Panc1 (cell line): ENCODE measurements at regions not wholly inside any gene's neighbourhood (a gene's known extent, or its start where the extent isn't known, plus 50 kb on each side); places are given as distances from the start of the nearest gene placed in this dataset.

Source experiments
- ATAC-seq: fragments of 200-7000 bp; cut with Tn5 transposase; 2 replicates; pipeline ENCODE4 v1.9.1; 2020; ENCODE audit warnings: mild to moderate bottlenecking, moderate library complexity
- BruUV-seq: library from RNA; stranded (reverse); fragments of 400-500 nt; replicated peaks from 2 replicates; lab custom pipeline; 2021; lab: Mats Ljungman, UMichigan
- CTCF ChIA-PET: fragments of 300-600 bp; sonication (Branson Sonifier 250); formaldehyde crosslinking; loops from one replicate; lab custom pipeline; 2022; ENCODE audit warnings: antibody characterized with exemption; lab: Charles Lee
- POLR2A ChIA-PET: fragments of 300-600 bp; sonication (Branson Sonifier 250); formaldehyde crosslinking; loops from one replicate; lab custom pipeline; 2022; ENCODE audit warnings: antibody characterized with exemption; lab: Charles Lee
- DNase-seq: peaks from one replicate; pipeline ENCODE4 v3.0.0-alpha.2; 2010; ENCODE audit warnings: low read depth, low spot score
- H3K27ac ChIP-seq: 2 replicates; pipeline ENCODE4 v1.5.1; 2011; ENCODE audit warnings: mild to moderate bottlenecking, low read length, inconsistent platforms
- H3K27me3 ChIP-seq: fragments of 200-500 bp; sonication (Bioruptor generic); 2 replicates; pipeline ENCODE4 v1.6.0; 2014; ENCODE audit warnings: low read length, inconsistent platforms; ENCODE audit not compliant: control insufficient read depth, insufficient read depth
- H3K36me3 ChIP-seq: fragments of 200-500 bp; sonication (Bioruptor generic); 2 replicates; pipeline ENCODE4 v1.5.1; 2014; ENCODE audit warnings: inconsistent platforms, mild to moderate bottlenecking, low read length, moderate library complexity; ENCODE audit not compliant: control insufficient read depth, insufficient read depth
- H3K4me1 ChIP-seq: 2 replicates; pipeline ENCODE4 v1.5.1; 2011; ENCODE audit warnings: inconsistent platforms, mild to moderate bottlenecking, low read length, moderate library complexity; ENCODE audit not compliant: control insufficient read depth, insufficient read depth
- H3K4me3 ChIP-seq, 2 experiments: 2 replicates each; pipeline ENCODE4 v1.5.1; 2011 to 2012; ENCODE audit warnings: low read depth in 2 of 2, low read length in 2 of 2, mild to moderate bottlenecking in 2 of 2, inconsistent platforms in 1 of 2, moderate library complexity in 1 of 2
- H3K9me3 ChIP-seq: fragments of 200-500 bp; sonication (Bioruptor generic); 2 replicates; pipeline ENCODE4 v1.5.1; 2014; ENCODE audit warnings: low read depth, mild to moderate bottlenecking, inconsistent platforms, low read length, moderate library complexity; ENCODE audit not compliant: control insufficient read depth, insufficient read depth
- CTCF ChIP-seq: fragments of 450-650 bp; IDR thresholded peaks from 2 replicates; pipeline ENCODE4 v1.5.1; 2017; ENCODE audit warnings: mild to moderate bottlenecking
- POLR2AphosphoS5 ChIP-seq: IDR thresholded peaks from 2 replicates; pipeline ENCODE4 v1.6.1; 2012; ENCODE audit warnings: mild to moderate bottlenecking, low read depth, low read length, moderate library complexity
- REST ChIP-seq, 2 experiments: IDR thresholded peaks; 2 replicates each; pipeline ENCODE4 v1.6.1; 2011 to 2012; ENCODE audit warnings: low read depth in 2 of 2, control low read depth in 1 of 2, low read length in 1 of 2, mild to moderate bottlenecking in 1 of 2, moderate library complexity in 1 of 2; ENCODE audit not compliant: insufficient read depth in 1 of 2
- SIN3A ChIP-seq: IDR thresholded peaks from 2 replicates; pipeline ENCODE4 v1.6.1; 2012; ENCODE audit warnings: low read depth, mild to moderate bottlenecking, low read length, moderate library complexity, borderline replicate concordance; ENCODE audit not compliant: insufficient read depth
- TCF7L2 ChIP-seq: IDR thresholded peaks from 2 replicates; pipeline ENCODE4 v1.6.1; 2011; ENCODE audit warnings: mild to moderate bottlenecking, low read depth, low read length, inconsistent platforms
- in situ Hi-C: cut with HindIII; loops from 2 replicates; pipeline ENCODE4 v1.10.0; 2016; ENCODE audit warnings: low sequenced_read_pairs, low pct_unique_long_range_greater_than_20kb
- intact Hi-C: fragments of 100-400 bp; cut with micrococcal nuclease; formaldehyde crosslinking; loops from one replicate; pipeline ENCODE4 v1.10.0; 2022; ENCODE audit not compliant: unreplicated experiment

GRCh38 chr5:105740242-105740641 is 1930.5 kb downstream of the EFNA5 start:
- no peak for DNase-seq
- H3K4me1 ChIP-seq: no peaks in the 10 kb centered on the region
- no peak overlapping the region for H3K4me3 ChIP-seq
- ChIA-PET POLR2A (no interaction called here), CTCF (no interaction called here)
- ATAC-seq: no peak
- H3K27me3 ChIP-seq: no peaks in the 10 kb centered on the region
- BruUV-seq: no TSS peak
- no peak overlapping the region for H3K27ac ChIP-seq
- intact Hi-C loops (no loop called here), in situ Hi-C loops (no loop called here)
- H3K36me3 ChIP-seq: no peaks in the 10 kb centered on the region
- no peaks in the 10 kb centered on the region for H3K9me3 ChIP-seq
- TF ChIP-seq CTCF: no peak
- TF ChIP-seq POLR2AphosphoS5: no peak
- no peak for TF ChIP-seq TCF7L2
- TF ChIP-seq SIN3A: no peak
- TF ChIP-seq REST (IDR thresholded peaks at IDR 0.05; ENCODE audit: insufficient read depth in 1 of 2, low read depth in 2 of 2, low read length in 1 of 2): no peak

GRCh38 chr5:105739732-105740131 is 1931.0 kb downstream of the EFNA5 start:
- ChIA-PET POLR2A (no interaction called here), CTCF (no interaction called here)
- TF ChIP-seq CTCF (no peak), TCF7L2 (no peak), SIN3A (no peak), POLR2AphosphoS5 (no peak), REST (IDR thresholded peaks at IDR 0.05; ENCODE audit: insufficient read depth in 1 of 2, low read depth in 2 of 2, low read length in 1 of 2) (no peak)
- no peaks in the 10 kb centered on the region for H3K36me3 ChIP-seq
- H3K27me3 ChIP-seq: no peaks in the 10 kb centered on the region
- intact Hi-C loops (no loop called here), in situ Hi-C loops (no loop called here)
- no TSS peak for BruUV-seq
- ATAC-seq (no peak), DNase-seq (no peak)
- no peaks in the 10 kb centered on the region for H3K4me1 ChIP-seq
- no peak overlapping the region for H3K4me3 ChIP-seq
- H3K9me3 ChIP-seq: no peaks in the 10 kb centered on the region
- H3K27ac ChIP-seq: no peak overlapping the region
